DND-41 (cell line): ENCODE measurements at regions not wholly inside any gene's neighbourhood (a gene's known extent, or its start where the extent isn't known, plus 50 kb on each side); places are given as distances from the start of the nearest gene placed in this dataset.

Source experiments
- EZH2 ChIP-seq: IDR thresholded peaks from 3 replicates; pipeline ENCODE4 v1.6.1; 2012; ENCODE audit warnings: borderline replicate concordance, low read depth, mild to moderate bottlenecking, moderate library complexity, low read length, inconsistent platforms; ENCODE audit not compliant: severe bottlenecking
- TF ChIP-seq, protein P1 (sequence below): IDR thresholded peaks from 2 replicates; pipeline ENCODE4 v1.5.1; 2012; ENCODE audit warnings: borderline replicate concordance, low read length, moderate library complexity, mild to moderate bottlenecking; ENCODE audit not compliant: poor library complexity, severe bottlenecking; ENCODE audit errors: extremely low read depth

DNA sequence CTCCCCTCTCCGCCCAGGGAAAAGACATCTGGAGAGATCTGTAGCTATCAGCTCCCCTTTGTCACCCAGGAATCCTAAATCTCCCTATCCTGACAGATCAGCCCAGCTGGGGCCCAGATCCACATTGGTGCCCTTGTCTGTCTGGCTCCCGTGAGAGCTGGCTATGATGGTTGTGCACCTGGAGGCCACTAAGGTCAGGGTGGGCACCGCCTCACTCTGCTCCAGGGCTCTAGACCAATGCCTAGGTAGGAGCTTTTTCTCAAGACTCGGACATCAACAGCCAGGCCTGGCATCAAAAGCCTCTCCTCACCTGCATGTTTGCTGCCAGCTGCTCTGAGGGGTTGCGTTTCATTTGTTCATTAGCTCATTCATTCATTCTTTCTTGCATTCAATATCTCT is 142.7 kb downstream of the SMAD6 start:
- TF ChIP-seq, protein P1, sequence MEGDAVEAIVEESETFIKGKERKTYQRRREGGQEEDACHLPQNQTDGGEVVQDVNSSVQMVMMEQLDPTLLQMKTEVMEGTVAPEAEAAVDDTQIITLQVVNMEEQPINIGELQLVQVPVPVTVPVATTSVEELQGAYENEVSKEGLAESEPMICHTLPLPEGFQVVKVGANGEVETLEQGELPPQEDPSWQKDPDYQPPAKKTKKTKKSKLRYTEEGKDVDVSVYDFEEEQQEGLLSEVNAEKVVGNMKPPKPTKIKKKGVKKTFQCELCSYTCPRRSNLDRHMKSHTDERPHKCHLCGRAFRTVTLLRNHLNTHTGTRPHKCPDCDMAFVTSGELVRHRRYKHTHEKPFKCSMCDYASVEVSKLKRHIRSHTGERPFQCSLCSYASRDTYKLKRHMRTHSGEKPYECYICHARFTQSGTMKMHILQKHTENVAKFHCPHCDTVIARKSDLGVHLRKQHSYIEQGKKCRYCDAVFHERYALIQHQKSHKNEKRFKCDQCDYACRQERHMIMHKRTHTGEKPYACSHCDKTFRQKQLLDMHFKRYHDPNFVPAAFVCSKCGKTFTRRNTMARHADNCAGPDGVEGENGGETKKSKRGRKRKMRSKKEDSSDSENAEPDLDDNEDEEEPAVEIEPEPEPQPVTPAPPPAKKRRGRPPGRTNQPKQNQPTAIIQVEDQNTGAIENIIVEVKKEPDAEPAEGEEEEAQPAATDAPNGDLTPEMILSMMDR, result no peak
- TF ChIP-seq EZH2, result no peak
